ENCODE measurements at regions not wholly inside any gene's neighbourhood (a gene's known extent, or its start where the extent isn't known, plus 50 kb on each side); places are given as distances from the start of the nearest gene placed in this dataset.

DNA sequence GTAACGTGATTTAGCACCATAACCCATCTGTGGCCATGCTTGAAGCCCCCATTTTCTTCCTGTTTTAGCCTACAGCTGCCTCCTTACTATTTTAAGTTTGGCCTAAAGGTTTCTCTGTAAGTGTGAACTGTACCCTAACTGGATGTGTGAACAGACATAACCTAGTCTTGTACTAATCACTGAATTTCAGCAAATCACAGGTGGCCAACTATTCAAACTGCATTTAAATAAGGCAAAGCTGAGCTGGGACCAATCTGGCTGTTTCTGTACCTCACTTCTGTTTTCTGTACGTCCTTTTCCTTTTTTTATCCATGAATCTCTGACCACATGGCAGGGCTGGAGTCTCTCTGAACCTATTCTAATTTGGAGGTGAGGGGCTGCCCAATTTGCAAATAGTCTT lies 452.7 kb upstream of the HS6ST1 start:
- no peak for DNase-seq

DNA sequence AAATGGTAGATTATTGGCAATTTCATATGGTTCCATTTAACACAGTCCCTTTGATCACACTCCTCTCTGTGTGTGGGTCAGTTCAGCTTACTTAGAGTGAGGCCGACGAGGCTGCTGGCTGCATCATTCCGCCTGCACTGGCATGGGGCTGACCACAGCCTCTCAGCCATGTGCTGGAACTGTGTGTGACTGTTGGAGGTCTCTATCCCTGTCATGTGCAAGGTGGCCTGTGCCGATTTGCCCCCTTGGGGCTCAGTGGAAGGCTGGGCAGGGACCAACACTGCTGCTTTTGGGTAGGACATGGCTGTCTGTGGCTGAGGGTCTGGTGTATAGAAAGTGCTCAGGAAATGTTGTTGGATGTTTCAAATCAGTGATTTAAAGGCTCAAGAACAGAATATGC lies 454.0 kb upstream of the HS6ST1 start:
- DNase-seq, result no peak

DNA sequence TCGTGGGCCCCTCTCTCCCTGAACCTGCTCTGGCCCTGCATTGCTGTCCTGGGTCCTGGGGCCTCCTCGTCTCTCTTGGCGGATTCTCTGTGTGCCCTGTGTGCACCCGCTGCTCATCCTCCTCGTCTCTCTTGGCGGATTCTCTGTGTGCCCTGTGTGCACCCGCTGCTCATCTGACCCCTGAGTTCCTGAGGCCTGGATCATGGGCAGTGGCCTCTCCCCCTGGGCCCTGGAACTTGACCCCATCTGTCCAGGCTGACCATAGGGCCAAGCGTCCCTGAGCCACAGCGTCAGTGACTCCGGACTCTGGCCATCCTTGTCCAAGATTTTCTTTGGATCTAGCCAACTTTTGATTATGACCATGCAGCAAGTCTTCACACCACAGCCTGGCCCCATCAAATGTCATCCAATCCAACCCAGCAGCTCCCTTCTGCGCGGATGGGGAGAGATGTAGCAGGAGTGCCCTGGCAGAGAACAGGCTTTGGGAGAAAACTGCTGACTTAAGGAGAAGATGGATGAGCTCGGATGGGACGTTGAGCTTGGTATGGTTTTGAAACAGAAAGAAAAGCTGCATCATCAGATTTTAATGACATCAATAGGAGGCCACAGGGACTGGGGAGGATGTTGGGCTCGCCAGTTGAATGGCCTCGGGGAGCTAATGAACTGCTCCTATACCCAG lies 455.1 kb upstream of the HS6ST1 start:
- DNase-seq, result no peak

DNA sequence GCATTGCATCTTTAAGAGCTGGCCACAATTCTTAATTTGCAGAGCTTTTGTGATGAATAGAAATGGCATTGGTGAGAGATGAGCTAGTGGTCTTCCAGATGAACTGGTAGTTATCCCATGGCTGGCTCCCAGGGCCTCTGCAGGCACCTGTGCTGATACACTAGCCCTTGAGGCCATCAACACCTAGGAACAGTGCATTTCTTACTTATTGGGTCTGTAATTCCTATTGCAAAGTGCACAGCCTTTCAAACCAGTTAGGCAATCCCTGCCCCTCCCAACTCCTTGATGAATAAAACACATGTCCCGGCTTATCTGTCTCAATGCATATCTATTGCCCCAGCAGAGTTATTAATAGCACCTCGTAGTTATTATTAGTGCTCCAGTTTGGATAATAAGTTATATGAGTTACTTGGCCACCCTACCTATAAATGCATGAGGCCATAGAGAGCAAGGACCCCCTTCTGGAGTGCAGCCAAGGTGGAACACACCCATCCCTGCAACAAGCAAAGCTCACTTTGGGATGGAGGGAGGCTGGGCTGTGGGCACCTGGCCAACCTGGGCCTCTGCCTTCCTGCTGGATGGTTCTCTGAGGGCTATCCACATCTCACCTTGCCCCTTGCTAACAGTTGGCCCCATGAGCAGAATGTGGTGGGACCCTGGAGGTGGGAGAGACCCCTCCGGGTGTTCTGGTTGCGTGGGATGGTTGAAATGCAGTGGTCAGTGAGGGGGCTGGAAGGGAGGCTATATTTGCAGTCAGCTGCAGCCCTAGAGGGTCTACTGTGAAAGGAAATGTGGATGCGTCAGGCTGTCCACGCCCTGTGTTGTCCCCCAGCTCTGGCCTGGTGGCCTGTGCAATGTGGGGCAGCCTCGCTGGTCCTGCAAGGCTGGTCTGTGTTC lies 455.9 kb upstream of the HS6ST1 start:
- DNase-seq, result no peak

DNA sequence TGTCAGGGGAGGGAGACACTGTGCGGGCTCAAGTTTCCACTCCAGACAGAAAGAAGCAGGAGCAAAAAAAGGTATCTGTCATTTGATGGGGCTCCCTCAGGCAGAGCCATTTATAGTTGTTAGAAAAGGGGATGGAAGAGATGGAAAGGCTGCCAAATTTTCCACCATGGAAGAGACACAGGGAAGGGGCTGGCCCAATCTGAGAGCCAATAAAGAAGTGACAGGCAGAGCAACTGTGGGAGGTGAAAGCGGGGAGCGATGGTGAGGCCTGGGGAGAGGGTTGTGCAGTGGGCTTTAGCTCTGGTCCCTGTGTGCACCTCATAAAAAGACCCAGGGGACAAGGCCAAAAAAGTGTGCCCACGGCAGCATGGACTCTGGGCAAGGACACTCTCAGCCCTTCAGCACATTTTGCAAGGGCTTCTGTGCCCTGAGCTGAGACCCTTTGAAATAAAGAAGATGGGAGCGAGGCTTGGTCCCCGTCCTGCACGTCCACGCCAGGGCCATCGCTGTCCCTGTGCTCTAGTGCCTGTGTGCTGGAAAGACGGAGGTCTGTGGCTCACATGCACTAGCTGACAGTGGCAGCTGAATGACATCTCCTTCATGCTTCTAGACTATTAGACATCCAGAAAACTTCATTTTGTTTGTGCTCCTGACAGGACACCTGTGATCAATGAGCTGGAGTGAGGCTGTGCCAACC lies 456.7 kb upstream of the HS6ST1 start:
- no peak for DNase-seq

DNA sequence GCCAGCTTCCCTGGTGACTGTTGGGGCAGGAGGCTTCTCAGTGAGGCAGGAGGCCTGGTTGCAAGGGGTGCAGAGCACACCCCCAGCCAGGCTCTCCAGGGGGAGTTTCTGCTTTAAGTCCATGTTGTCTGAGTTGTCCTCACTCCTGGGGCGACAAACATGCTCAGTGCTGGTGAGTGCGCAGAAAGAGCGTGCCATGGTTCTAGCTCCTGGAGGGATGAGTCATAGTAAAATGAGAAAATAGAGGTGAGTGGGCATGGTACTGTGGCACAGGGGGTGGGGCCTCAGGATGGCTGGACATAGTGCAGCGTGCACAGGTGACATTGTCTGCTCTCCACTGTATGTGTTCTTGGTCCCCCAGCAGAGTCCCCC lies 457.2 kb upstream of the HS6ST1 start:
- DNase-seq, result no peak

DNA sequence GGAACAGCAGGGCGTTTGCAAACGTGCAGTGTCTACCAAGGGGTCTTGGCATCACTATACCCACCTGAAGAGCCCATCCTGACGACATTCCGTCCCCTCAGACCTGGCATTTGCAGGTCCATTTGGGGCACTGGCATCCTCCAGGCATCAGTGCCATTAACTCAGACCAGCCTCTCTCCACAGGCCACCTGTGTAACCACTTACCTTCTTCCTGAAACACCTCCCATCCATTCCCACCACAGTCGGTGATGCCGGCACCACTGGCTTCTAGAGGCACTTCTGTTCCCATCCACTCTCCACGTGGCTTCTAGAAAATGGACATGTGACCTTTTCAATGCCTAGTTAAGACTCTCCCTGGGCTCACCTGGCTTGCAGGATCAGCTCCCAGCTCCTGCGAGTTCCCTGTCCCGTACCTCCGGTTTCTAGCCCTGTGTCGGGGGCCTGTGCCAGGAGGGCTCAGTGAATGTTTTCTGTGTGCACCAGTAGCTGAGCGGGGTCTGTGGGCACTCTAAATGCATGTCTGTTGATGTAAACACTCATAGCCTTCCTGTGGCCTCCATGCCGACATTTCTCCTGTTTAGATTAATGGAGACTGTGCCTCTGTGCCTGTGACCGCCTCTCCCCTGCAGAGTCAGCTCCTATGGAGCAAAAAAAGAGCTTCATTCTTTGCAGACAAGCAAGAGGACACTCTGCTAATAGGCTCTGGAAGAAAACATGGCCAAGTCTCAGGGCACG lies 458.0 kb upstream of the HS6ST1 start:
- DNase-seq, result no peak

DNA sequence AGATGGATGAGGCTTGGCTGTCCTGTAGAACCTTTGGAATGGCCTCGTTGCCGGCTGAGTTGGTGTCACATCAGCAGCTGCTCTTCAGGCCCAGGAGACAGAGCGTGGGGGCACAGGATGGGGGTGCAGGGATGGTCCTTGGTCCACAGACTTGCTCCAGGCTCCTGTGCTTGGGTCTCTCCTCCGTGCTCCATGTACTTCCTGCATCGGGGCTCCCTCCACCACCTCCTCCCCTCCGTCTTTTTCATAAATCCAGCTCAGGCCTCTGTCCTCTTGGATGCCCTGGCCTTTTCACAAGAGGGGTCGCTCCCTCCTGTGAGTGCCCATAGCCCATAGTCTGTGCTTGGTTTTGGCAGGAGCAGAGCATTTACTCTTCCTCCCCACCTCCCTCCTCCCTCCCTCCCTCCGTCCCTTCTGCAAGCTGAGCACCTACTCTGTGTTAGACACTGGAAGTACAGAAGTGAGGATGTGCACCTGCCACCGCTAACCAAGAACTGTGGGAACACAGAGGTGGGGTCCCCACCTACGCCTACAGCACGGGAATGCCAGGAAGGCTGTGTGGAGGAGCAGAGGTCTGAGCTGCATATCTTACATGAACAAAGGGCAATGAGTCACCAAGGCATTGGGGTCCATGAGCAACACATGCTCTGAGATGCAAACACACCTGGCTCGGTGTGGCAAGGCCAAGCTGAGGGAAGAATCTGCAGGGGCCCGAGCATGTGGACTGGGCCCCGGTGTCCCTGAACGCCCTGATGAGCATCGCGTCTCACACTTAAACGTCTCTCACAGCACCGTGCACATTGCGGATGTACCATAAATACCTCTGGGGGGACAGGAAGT lies 458.7 kb upstream of the HS6ST1 start:
- DNase-seq, result no peak

DNA sequence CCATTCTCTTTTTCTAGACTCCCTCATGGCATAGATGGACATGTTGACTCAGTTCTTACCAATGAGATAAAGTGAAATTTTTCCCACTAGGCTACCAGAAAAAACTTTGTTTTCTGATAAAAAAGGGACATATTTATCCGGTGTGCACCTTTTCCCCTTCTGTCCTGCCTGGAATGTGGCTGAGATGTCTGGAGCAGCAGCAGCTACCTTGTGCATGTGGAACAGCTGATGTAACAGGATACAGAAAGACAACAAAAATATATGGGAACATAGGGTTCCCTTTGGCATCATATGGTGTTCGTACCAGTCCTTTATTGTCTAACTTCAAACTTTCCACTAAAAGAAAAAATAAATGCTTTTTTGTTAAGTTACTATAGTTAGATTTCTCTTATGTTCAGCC lies 460.2 kb upstream of the HS6ST1 start:
- no peak for DNase-seq

DNA sequence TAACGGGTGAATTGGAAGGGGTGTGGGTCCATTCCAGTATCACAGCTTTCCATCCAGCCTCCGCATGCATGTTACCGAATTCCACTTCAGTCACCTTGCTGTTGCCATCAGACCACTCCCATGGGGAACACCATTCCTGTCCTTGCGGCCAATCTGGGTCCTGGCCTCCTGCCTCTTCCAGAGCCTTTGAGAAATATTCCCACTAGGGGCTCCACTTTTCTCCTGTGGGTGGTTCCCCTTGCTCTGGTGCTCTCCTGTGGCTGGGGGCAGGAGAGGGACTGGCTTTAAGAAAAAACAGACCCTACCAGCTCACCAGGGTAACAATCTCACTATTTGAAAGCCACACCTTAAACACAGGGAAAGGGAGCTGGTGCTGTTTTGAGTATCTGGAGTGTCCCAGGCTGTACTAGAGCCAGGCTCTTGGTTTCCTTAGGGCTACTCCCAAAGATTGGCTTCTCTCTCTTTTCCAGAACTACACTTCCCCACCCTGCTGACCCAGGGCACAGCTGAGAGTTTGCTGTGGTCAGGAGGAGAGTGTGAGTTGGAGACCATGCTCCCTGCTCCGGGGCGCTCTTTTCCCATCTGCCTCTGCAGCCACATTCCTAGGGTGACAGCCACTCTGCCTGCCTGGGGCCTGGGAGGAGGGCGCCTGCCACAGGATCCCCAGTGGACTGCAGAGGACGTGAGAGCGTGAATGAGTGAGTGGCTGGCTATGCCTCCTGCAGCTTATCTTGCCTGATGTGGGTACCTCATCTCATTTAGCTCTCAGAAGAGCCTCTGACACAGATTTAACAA lies 460.8 kb upstream of the HS6ST1 start:
- DNase-seq, result no peak

DNA sequence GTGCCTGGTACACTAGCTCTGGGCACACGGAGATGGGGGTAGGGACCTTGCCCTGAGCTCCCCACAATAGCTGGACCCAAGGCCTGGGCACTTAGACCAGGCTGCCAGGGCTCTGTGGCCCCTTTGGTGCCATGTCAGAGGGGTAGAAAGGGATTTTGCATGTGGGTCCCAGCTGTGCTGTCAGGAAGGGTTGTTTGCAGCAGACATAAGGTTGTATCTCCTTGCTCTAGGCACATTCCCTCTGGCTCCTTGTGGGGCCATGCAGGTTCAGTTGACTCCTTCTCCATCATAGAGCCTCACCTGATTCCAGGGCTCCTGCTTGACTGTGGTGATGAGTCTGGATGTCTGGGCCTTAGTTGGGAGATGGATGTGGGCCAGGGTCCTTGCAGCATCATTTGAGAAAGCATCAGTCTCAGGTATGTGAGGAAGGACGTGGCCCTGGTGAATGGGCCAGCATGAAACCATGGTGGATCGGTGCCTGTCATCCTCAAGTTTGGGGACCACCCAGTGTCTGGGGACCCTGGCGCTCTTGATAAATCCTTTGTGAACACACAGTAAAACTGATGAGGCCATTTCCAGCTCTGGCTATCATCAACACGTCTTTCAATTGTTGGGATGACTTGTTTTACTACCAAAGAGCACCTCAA lies 461.9 kb upstream of the HS6ST1 start:
- no peak for DNase-seq

DNA sequence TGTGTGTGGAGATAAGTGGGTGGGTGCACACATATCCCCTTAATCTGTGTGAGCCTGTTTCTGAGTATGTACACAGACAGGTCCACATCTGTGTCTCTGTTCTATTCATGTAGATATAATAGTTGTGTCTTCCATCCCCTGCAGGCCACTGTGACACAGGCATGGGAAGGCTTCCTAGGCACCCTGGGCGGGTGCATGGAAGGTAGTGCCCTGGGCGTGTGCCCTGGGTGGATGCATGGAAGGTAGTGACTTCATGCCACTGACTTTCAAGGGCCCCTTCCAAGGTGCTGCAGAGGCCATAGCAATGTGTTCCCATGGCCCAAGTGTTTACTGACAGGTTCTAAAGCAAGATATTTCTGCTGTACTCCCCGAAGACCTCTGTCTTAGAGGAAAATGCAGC lies 462.5 kb upstream of the HS6ST1 start:
- DNase-seq, result no peak

DNA sequence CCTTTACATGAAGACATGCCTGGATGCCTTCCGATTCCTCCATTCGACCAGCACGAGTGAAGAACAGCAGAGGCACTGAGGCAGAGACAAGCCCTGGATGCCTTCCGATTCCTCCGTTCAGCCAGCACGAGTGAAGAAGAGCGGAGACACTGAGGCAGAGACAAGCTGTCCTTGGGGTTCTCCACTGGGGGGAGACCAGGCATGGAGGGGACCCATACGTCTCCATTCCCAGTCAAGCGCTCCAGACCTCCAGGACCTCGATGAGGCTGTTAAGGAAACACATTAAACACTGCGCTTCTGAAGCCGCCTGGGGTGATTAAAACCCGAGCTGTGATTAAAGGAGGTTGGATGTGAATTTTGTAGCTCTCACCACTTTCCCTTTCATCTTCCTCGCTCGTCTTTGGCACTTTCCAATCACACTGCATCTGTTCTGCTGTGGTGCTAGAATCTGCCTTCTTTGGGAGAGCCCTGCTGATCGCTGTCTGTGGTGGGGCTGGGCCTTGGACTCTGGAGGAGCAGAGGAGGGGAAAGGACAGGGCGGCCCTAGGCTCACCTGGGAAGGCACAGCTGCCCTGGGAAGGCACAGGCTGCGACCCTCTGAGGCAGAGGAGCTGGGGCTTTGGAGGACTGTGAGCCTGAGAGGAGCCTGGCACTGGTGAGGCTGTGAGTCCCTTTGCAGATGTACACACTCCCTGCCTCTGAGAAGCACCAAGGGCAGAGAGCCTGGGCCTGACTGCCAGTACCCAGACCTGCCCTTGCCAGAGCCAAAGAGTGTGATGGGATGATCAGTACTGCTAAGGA lies 463.1 kb upstream of the HS6ST1 start:
- no peak for DNase-seq

DNA sequence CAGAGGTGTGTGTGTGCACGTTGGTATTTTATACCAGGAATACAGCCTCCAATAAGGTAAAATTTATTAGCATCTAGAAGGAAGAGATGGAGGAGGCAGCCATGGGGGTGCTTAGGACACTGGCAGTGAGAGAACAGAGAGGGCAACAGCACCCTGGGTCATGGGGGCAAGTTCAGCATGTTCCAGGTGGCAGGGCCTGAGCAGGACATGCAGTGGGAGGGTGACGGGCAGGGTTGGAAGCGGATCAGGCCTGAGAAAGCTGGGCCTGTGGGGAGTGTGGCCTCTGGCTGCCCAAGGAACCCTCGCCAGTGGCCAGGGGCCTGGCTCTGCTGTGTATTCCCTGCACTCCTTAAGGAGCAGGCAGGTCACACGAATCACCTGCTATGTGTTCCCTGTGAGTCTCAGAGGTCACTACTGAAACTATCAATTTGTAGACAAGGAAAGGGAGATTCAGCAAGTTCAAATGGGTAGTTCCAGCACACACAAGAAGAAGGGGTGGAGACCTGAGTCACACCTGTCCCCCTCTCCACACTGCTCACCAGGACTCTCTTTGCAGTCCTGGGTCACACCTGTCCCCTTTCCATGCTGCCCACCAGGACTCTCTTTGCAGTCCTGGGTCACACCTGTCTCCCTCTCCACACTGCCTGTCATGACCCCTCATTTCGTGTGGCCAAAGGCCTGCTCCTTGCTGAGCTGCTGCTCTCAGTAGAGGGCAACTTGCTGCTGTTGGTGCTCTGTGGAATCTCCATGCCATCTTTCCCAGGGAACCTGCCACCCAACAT lies 463.9 kb upstream of the HS6ST1 start:
- DNase-seq, result no peak

DNA sequence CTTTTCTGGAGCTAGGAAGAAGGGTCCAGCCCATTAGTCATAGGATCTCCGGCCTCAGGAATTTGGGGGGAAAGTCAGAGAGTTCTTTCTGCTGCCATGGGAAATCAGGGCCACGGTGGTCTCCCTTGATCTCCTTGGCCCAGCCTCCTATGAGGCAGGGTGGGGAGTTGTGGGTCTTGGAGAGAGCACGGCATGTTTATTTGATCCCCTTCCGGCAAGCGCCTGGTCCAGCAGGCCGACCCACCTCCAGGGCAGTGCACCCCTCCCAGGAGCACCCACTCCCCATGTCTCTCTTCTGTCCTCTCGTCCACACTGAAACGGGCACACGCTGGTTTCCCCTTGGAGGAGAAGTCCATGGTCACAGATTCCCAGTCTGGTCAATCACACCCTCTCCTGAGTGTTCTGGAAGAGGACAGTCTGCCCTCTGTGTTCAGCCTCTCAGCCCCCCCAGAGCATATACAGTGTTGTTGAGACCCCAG lies 464.6 kb upstream of the HS6ST1 start:
- no peak for DNase-seq

DNA sequence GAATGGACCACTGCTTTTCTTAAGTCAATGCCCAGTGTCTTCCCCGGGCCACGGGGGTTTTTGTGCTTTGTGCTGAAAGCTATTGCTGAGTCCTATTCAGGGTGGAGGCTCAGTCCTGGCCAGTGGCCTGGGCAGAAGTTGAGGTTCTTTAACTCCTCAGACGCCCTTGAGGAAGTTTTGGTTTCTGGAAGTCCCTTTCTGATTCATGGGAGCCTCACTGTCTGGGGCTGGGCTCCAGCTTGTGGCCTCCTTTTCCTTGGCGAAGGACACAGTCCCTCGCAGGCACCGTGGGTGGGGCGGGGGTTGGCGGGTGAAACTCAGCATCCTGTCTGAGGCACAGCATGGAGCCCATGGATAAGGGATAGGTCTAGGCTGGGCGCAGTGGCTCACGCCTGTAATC lies 465.2 kb upstream of the HS6ST1 start:
- DNase-seq, result no peak

DNA sequence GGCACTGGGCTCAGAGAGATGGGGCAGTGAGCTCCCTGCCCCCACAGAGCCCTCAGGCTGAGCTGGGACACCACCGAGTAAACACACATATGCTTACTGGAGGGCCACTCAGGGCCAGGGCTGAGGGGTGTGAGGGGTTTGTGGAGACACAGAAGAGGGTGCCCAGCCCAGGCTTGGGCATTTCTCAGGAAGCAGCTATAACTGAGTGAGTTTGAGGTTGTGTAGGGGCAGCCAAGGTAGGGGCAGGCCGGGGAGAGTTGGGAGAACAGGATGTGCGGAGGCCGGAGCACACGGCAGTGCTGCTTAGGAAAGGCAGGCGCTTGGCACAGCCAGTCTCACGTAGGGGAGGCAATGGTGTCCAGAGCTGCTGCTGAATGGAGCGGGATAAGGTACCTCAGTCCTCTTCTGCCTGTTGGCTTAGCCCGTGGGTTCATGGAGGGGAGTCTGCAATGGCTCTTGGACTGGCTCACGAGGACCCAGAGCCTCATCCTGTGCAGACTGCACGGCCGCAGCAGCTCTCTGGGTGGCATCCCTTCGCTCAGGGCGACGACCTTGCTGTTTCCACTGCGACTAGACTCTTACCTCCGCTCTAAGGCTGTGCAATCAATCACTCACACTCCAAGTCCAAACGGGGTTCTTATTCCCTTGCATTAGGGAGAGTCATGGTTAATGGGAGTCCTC lies 466.1 kb upstream of the HS6ST1 start:
- DNase-seq, result no peak

DNA sequence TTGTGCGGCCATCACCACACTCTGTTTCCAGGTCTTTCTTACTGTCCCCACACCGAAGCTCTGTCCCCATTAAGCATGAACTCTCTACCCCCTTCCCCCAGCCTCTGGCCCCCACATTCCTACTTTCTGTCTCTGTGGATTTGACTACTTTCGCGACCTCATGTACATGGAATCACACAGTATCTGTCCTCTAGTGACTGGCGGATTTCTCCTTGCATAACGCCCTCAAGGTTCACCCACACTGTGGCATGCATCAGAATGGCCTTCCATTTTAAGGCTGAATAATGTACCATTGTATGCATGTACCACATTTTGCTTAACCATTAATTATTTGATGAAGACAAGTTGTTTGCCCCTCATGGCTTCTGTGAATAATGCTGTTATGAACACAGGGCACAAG lies 467.6 kb upstream of the HS6ST1 start:
- no peak for DNase-seq

All from NCI-H2107 (cell line).